ENCODE measurements at regions not wholly inside any gene's neighbourhood (a gene's known extent, or its start where the extent isn't known, plus 50 kb on each side); places are given as distances from the start of the nearest gene placed in this dataset.

DNA sequence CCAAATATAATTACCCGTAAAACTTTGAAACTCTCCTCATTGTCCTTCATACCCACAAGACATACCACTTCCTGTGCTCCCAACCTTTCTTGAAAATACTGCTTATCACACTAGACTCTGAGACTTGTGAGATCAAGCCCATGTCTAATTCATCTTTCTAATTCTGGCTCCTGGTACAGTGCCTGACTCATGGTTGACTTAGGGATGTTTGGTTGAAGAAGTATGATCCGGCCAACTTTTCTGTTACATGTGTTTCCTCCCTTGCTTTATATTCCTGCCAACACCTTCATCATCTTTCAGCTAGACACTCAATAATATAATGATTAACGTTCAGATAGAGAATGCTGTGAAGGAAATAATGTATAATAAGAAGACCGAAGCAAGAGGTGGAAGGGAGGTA, 58.2 kb downstream of the MEX3B start:
- DNase-seq (ENCODE audit: low read depth): no peak

DNA sequence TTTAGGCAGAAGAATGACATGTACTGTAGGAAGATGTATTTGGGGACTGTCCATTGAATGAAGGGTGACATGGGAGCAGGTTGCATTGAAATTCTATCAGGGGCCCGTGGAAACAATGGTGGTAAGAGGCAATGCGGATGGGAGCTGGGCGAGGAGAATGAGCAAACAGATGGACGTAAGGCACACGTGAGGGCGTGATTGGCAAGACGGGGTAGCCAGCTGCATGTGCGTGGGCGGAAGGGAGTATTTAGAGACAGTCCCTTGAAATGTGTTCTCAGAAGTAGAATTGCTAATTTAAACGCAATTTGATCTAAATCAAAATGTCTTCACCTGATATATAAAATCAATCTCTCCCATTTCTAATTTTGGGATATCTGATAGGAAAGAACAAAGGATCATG, 62.3 kb downstream of the MEX3B start:
- no peak for DNase-seq (ENCODE audit: low read depth)

DNA sequence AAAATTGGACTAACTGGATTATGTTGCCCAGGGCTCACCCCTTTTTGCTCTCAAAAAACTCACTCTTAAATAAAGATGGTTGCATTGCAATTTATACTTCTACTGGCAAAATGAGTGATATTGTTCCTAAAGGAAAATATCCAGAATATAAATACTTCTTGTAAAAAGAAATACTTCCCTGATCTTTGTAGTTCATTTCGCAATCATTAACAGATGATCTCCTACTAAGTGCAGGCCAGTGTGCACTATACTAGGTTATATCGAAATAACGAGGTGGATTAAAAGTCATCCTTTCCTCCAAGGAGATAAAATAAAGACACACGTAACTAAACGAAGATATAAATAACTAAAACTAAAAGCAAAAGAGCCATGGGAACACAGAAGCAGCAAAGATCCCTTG, 63.0 kb downstream of the MEX3B start:
- DNase-seq (ENCODE audit: low read depth): no peak

- DNase-seq (ENCODE audit: low read depth): no peak
Measured at GRCh38 chr15:81981908-81982307, 63.9 kb downstream of the MEX3B start.

DNA sequence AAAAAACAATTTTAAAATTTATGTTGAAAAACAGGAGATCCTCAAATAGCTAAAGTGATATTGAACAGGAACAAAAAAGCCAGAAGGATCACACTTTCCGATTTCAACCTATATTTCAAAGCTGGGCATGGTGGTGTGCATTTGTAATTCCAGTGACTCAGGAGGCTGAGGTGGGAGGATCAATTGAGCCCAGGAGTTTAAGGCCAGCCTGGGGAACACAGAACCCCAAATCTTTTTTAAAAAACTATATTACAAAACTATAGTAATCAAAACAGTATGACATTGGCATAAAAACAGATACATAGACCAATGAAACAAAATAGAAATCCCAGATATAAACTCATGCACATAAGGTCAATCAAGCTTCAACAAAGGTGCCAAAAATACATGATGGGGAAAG, 68.4 kb downstream of the MEX3B start:
- no peak for DNase-seq (ENCODE audit: low read depth)

DNA sequence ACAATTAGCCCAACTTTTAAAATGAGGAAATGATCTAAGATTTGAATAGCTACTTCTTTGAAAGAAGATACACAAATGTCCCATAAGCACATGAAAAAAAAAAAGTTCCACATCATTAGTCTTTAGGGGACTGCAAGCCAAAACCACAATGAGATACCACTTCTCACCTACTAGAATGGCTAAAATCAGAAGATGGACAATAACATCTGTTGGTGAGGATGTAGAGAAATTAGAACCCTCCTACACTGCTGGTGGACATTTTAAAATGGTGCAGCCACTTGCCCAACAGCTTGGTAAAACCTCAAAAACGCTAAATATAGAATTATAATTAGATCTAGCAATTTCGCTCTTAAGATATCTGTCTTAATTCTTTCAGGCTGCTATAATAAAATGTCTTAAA, 77.1 kb downstream of the MEX3B start:
- no peak for DNase-seq (ENCODE audit: low read depth)

DNA sequence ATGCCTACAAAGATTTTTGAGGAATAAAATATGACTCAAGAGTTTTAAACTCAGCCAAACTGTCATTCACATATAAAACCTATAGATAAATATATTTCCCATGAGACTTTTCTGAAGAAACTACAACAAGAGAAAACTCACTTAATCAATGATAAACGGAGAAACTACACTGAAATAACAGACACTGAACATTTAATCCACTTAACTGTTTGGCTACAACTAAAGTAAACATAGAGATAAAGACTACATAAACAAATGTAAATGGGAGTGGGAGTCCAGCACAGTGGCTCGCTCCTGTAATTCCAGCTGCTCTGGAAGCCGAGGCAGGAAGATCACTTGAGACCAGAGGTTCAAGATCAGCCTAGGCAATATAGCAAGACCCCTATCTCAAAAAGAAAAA, 79.2 kb downstream of the MEX3B start:
- no peak for DNase-seq (ENCODE audit: low read depth)

DNA sequence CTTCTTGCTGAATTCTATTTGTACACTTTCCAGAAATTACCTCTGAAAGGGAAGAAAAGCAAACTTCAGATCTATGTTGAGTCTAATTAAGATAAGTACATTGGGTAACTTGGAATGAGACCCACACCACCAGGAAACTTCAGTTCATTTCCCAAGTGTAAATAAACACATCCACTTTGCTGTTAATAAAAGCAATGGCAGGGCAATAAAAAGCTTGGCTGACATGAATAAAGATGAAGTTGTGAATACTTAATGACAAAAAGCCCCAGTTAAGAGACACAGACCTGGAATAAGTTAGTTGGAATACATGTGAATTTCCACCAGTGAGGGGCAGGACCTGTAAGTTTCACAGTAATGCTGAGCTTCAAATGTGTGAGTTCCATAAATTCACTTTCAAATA, 83.3 kb downstream of the MEX3B start:
- no peak for DNase-seq (ENCODE audit: low read depth)

DNA sequence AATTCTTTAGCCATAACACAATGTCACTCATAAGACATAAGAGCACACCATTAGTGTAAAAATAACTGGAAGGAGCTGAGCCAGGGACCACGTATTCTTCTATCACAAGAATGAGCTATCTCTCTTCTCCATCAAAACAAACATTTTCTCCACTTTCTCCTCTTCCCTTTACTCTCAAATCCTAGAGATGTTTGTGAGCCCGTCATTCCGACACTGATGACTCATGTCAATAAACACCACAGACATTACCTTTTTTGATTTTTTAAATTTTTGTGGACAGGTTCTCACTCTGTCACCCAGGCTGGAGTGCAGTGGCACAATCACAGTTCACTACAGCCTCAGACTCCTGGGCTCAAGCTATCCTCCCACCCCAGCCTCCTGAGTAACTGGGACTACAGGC, 86.6 kb downstream of the MEX3B start:
- DNase-seq (ENCODE audit: low read depth): no peak

GRCh38 chr15:81957698-81958097, 88.1 kb downstream of the MEX3B start:
- no peak for DNase-seq (ENCODE audit: low read depth)

GRCh38 chr15:81955382-81956062, 90.3 kb downstream of the MEX3B start:
- DNase-seq (ENCODE audit: low read depth): no peak

GRCh38 chr15:81954158-81954783, 91.5 kb downstream of the MEX3B start:
- no peak for DNase-seq (ENCODE audit: low read depth)

GRCh38 chr15:81950841-81951414, 94.9 kb downstream of the MEX3B start:
- DNase-seq (ENCODE audit: low read depth): peak; percentile 22

- DNase-seq (ENCODE audit: low read depth): no peak
Measured at GRCh38 chr15:81948751-81949150, 97.1 kb downstream of the MEX3B start.

GRCh38 chr15:81948222-81948621, 97.6 kb downstream of the MEX3B start:
- no peak for DNase-seq (ENCODE audit: low read depth)

DNA sequence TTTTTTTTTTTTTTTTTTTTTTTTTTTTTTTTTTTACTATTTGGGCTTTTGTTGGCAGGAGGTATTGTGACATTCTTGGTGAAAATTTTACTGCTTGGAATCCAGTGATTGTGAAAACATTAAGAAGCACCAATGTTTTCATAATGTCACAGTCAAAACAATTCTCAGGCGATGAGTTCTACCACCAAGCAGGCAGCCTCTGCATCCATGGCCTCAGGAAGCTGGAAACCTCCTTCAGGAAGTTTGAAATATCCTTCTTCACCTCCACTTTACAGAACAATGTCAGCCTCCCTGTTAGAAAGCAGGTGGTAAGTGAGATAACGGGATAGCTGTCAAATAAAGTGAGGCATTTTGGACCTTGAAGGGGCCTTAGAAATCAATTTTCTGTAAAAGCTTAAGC, 98.3 kb downstream of the MEX3B start:
- peak; percentile 3 for DNase-seq (ENCODE audit: low read depth)

DNA sequence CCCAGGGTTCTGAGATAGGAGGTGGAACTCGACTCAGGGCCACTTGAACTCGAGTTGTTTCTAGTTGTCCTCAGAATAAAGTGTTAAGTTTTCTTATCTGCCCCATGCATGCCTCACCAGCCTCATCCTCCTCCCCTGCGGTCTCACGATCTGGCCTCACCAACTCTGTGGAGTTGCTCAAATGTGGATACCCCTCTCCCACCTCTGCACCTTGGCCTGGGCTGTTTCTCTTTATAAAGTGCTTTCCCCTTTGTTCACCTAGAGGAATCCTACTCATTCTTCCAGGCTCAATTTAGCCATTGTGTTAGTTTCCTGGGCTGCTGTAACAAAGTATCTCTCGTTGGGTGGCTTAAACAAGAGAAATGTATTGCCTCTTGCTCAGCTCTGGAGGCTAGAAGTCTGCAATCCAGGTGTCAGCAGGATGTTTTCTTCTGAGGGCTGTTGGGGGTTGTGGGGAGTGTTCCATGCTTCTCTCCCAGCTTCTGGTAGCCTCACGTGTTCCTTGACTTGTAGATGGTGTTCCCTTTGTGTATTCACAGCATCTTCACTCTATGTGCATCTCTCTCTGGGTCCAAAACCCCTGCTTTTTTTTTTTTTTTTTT, 100.7 kb downstream of the MEX3B start:
- DNase-seq (ENCODE audit: low read depth): no peak

DNA sequence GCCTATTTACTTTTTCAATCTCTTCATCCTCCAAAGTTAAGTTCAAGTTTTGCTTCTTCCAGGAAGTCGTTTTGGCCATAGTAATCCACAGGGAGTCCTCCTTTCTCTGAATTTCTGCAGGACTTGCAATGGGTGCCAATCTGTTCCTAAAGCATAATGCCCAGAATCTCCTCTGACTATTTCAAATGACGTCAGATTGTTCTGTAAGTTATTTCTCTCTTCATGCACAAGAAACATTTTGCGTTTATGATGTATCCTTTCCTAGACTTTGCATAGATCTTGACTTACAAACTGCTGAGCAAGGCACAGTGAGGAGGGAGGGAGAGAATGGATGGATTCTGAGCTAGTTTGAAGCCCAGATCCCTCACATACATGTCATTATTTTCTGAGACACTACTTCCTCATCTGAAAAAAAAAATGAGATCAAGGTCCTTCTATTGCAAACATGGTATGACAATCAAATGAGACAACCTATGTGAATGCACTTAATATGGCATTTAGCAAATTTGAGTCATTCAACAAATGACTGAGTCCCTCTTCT, 103.1 kb downstream of the MEX3B start:
- no peak for DNase-seq (ENCODE audit: low read depth)

DNA sequence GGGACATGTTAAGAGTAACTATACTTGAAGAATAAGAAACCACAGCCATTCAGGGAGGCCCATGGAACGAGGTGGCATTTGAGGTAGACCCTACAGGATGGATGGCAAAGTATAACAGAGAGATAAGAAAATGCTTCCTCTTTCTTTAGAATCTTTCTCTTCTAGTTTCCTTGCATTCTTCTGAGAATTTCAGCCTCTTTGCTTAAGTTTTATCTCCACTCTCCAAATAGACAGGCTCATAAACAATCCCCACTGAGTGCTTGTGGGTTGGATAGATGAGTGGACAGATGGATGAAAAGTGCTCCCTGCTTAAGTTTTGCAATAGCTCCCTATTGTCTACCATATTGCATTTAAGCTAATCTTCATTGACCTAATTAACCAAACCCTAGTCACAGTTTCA, 103.7 kb downstream of the MEX3B start:
- peak; percentile 7 for DNase-seq (ENCODE audit: low read depth)

GRCh38 chr15:81941479-81941878, 104.3 kb downstream of the MEX3B start:
- no peak for DNase-seq (ENCODE audit: low read depth)

GRCh38 chr15:81940467-81941451, 105.1 kb downstream of the MEX3B start:
- DNase-seq (ENCODE audit: low read depth): peak; percentile 19
